HCT116 (cell line): ENCODE measurements at regions not wholly inside any gene's neighbourhood (a gene's known extent, or its start where the extent isn't known, plus 50 kb on each side); places are given as distances from the start of the nearest gene placed in this dataset.

Experiments
- ATAC-seq: fragments of 200-7000 bp; cut with Tn5 transposase; 2 replicates; pipeline ENCODE4 v1.9.1; 2020; ENCODE audit warnings: mild to moderate bottlenecking, moderate library complexity
- BruUV-seq: library from RNA; stranded (reverse); fragments of 400-500 nt; replicated peaks from 2 replicates; lab custom pipeline; 2021; lab: Mats Ljungman, UMichigan
- CTCF ChIA-PET: fragments of 300-600 bp; sonication (Branson Sonifier 250); formaldehyde crosslinking; loops from one replicate; lab custom pipeline; 2021; ENCODE audit warnings: antibody characterized with exemption; lab: Charles Lee
- POLR2A ChIA-PET: fragments of 300-600, 350-600 bp; sonication (Branson Sonifier 250); formaldehyde crosslinking; loops from one replicate; lab custom pipeline; 2021; ENCODE audit warnings: antibody characterized with exemption; lab: Charles Lee
- RAD21 ChIA-PET, 2 experiments: fragments of 300-600 bp; sonication (Branson Sonifier 250); formaldehyde crosslinking; loops; one replicate each; lab custom pipeline; 2023; ENCODE audit warnings: low total read pairs in 2 of 2; ENCODE audit not compliant: uncharacterized antibody in 2 of 2, unreplicated experiment in 2 of 2, low non-redundant PET in 1 of 2; lab: Charles Lee
- DNase-seq: peaks from one replicate; pipeline ENCODE4 v3.0.0-alpha.2; 2010; ENCODE audit warnings: low read depth, low spot score
- H2AFZ ChIP-seq: fragments of 200-600 bp; shearing (Covaris generic), sonication (generic); 2 replicates; pipeline ENCODE4 v1.6.1; 2017; ENCODE audit warnings: low read depth, mixed run types, mixed read lengths, antibody characterized with exemption, low read length; ENCODE audit not compliant: poor library complexity, severe bottlenecking
- H3K27ac ChIP-seq: 2 replicates; pipeline ENCODE4 v1.5.1; 2012; ENCODE audit warnings: low read depth, low read length
- H3K27me3 ChIP-seq: fragments of 200-600 bp; sonication (generic); 2 replicates; pipeline ENCODE4 v1.6.1; 2016; ENCODE audit warnings: mixed run types, low read length, mixed read lengths; ENCODE audit not compliant: insufficient read depth
- H3K36me3 ChIP-seq, 2 experiments: fragments of 200-500 bp in 1 of 2; fragments of 200-600 bp in 1 of 2; sonication (Bioruptor generic) in 1 of 2; sonication (generic) in 1 of 2; 2 replicates each; pipeline versions ENCODE4 v1.5.1 to v1.6.1; 2014 to 2016; ENCODE audit warnings: low read length in 2 of 2, inconsistent platforms in 1 of 2, mixed read lengths in 1 of 2, mixed run types in 1 of 2; ENCODE audit not compliant: insufficient read depth in 2 of 2, control insufficient read depth in 1 of 2
- H3K4me1 ChIP-seq, 2 experiments: fragments of 200-600 bp in 1 of 2; sonication (generic) in 1 of 2; 2 replicates each; pipeline versions ENCODE4 v1.5.1 to v1.6.1; 2012 to 2017; ENCODE audit warnings: low read length in 2 of 2, inconsistent platforms in 1 of 2, mild to moderate bottlenecking in 1 of 2, mixed read lengths in 1 of 2, mixed run types in 1 of 2, moderate library complexity in 1 of 2; ENCODE audit not compliant: insufficient read depth in 2 of 2, control insufficient read depth in 1 of 2
- H3K4me2 ChIP-seq: fragments of 200-600 bp; sonication (generic); 2 replicates; pipeline ENCODE4 v1.6.1; 2017; ENCODE audit warnings: mixed run types, low read length, mixed read lengths
- H3K4me3 ChIP-seq, 2 experiments: fragments of 200-600 bp in 1 of 2; sonication (generic) in 1 of 2; replicated peaks in 1 of 2; 2 replicates each; pipeline ENCODE4 v1.5.1; 2011 to 2016; ENCODE audit warnings: low read length in 2 of 2, control low read depth in 1 of 2, low read depth in 1 of 2, mild to moderate bottlenecking in 1 of 2, mixed read lengths in 1 of 2, mixed run types in 1 of 2
- H3K79me2 ChIP-seq: fragments of 200-600 bp; sonication (generic); 2 replicates; pipeline ENCODE4 v1.6.1; 2017; ENCODE audit warnings: mild to moderate bottlenecking, mixed run types, low read length, moderate library complexity, mixed read lengths; ENCODE audit not compliant: insufficient read depth
- H3K9ac ChIP-seq: fragments of 200-600 bp; sonication (generic); 2 replicates; pipeline ENCODE4 v1.6.1; 2016; ENCODE audit warnings: low read length, mixed read lengths
- H3K9me2 ChIP-seq: fragments of 200-600 bp; sonication (generic), shearing (Covaris generic); 2 replicates; pipeline ENCODE4 v1.6.1; 2017; ENCODE audit warnings: mixed run types, mild to moderate bottlenecking, moderate library complexity; ENCODE audit not compliant: insufficient read depth
- H3K9me3 ChIP-seq, 2 experiments: fragments of 200-500 bp in 1 of 2; fragments of 200-600 bp in 1 of 2; sonication (Bioruptor generic) in 1 of 2; sonication (generic) in 1 of 2; 2 replicates each; pipeline ENCODE4 v1.6.1; 2014 to 2017; ENCODE audit warnings: low read length in 2 of 2, mixed read lengths in 2 of 2, inconsistent platforms in 1 of 2, low read depth in 1 of 2, mild to moderate bottlenecking in 1 of 2, mixed run types in 1 of 2, moderate library complexity in 1 of 2; ENCODE audit not compliant: control insufficient read depth in 1 of 2, insufficient read depth in 1 of 2
- H4K20me1 ChIP-seq: fragments of 200-600 bp; sonication (generic), shearing (Covaris generic); 2 replicates; pipeline ENCODE4 v1.6.1; 2017; ENCODE audit warnings: mixed run types, mild to moderate bottlenecking, moderate library complexity; ENCODE audit not compliant: insufficient read depth
- CEBPB ChIP-seq: IDR thresholded peaks from 2 replicates; pipeline ENCODE4 v1.6.1; 2012; ENCODE audit warnings: low read depth
- EGR1 ChIP-seq: IDR thresholded peaks from 2 replicates; pipeline ENCODE4 v1.6.1; 2012; ENCODE audit warnings: low read depth
- ELF1 ChIP-seq: IDR thresholded peaks from 2 replicates; pipeline ENCODE4 v1.6.1; 2012; ENCODE audit warnings: low read depth, borderline replicate concordance
- EZH2 ChIP-seq: fragments of 200-600 bp; sonication (generic); IDR thresholded peaks from 2 replicates; pipeline ENCODE4 v1.6.1; 2017; ENCODE audit warnings: antibody characterized with exemption, mixed run types
- EZH2phosphoT487 ChIP-seq: fragments of 200-600 bp; IDR thresholded peaks from 2 replicates; pipeline ENCODE4 v1.6.1; 2018; ENCODE audit warnings: antibody characterized with exemption, borderline replicate concordance
- FOSL1 ChIP-seq: IDR thresholded peaks from 2 replicates; pipeline ENCODE4 v1.6.1; 2012; ENCODE audit warnings: low read depth
- JUND ChIP-seq: IDR thresholded peaks from 2 replicates; pipeline ENCODE4 v1.6.1; 2012
- POLR2A ChIP-seq: IDR thresholded peaks from 2 replicates; pipeline ENCODE4 v1.7.0; 2011; ENCODE audit warnings: borderline replicate concordance; ENCODE audit not compliant: insufficient read depth, insufficient read length; ENCODE audit errors: extremely low read depth
- RAD21 ChIP-seq: IDR thresholded peaks from 2 replicates; pipeline ENCODE4 v1.6.1; 2012; ENCODE audit warnings: low read depth, mild to moderate bottlenecking
- SIN3A ChIP-seq: IDR thresholded peaks from 2 replicates; pipeline ENCODE4 v1.6.1; 2012; ENCODE audit warnings: low read depth
- SRF ChIP-seq: IDR thresholded peaks from 2 replicates; pipeline ENCODE4 v1.6.1; 2012; ENCODE audit warnings: low read depth
- TCF7L2 ChIP-seq: IDR thresholded peaks from 2 replicates; pipeline ENCODE4 v1.7.0; 2011; ENCODE audit warnings: borderline replicate concordance, inconsistent platforms; ENCODE audit not compliant: insufficient read depth, insufficient read length; ENCODE audit errors: extremely low read depth
- ZFX ChIP-seq: fragments of 450-650 bp; IDR thresholded peaks from 2 replicates; pipeline ENCODE4 v1.6.1; 2017
- ZNF274 ChIP-seq: fragments of 200-500 bp; sonication (Bioruptor generic); IDR thresholded peaks from 2 replicates; pipeline ENCODE4 v1.6.1; 2014; ENCODE audit warnings: mild to moderate bottlenecking, low read depth, low read length, inconsistent platforms
- intact Hi-C: fragments of 100-400 bp; cut with micrococcal nuclease; formaldehyde crosslinking; loops from 2 replicates; pipeline ENCODE4 v1.10.0; 2022
- TF ChIP-seq, protein P1 (sequence below): IDR thresholded peaks from 2 replicates; pipeline ENCODE4 v1.6.1; 2011; ENCODE audit warnings: mild to moderate bottlenecking, low read length, moderate library complexity; ENCODE audit not compliant: insufficient replicate concordance; ENCODE audit errors: extremely low read depth
- TF ChIP-seq, protein P2 (sequence below): IDR thresholded peaks from 2 replicates; pipeline ENCODE4 v1.6.1; 2012; ENCODE audit warnings: low read depth
- TF ChIP-seq, protein P3 (sequence below), 3 experiments: fragments of 200-600 bp in 1 of 3; sonication (generic) in 1 of 3; IDR thresholded peaks in 2 of 3; conservative IDR thresholded peaks in 1 of 3; 2 replicates each; pipeline ENCODE4 v1.5.1; 2012 to 2017; ENCODE audit warnings: low read depth in 2 of 3, low read length in 2 of 3, antibody characterized with exemption in 1 of 3, borderline replicate concordance in 1 of 3, control low read depth in 1 of 3, mild to moderate bottlenecking in 1 of 3, mixed read lengths in 1 of 3, mixed run types in 1 of 3, moderate library complexity in 1 of 3; ENCODE audit not compliant: insufficient read depth in 1 of 3
- TF ChIP-seq, protein P4 (sequence below): IDR thresholded peaks from 2 replicates; pipeline ENCODE4 v1.6.1; 2012

- H3K27me3 ChIP-seq: no peaks in the 10 kb centered on the region
- TF ChIP-seq JUND (no peak), ZFX (no peak), ZNF274 (no peak), ELF1 (no peak), EGR1 (no peak), EZH2phosphoT487 (no peak), SRF (no peak), SIN3A (no peak), TCF7L2 (no peak), EZH2 (no peak), FOSL1 (no peak), CEBPB (no peak), POLR2A (no peak), RAD21 (no peak)
- TF ChIP-seq, protein P1, sequence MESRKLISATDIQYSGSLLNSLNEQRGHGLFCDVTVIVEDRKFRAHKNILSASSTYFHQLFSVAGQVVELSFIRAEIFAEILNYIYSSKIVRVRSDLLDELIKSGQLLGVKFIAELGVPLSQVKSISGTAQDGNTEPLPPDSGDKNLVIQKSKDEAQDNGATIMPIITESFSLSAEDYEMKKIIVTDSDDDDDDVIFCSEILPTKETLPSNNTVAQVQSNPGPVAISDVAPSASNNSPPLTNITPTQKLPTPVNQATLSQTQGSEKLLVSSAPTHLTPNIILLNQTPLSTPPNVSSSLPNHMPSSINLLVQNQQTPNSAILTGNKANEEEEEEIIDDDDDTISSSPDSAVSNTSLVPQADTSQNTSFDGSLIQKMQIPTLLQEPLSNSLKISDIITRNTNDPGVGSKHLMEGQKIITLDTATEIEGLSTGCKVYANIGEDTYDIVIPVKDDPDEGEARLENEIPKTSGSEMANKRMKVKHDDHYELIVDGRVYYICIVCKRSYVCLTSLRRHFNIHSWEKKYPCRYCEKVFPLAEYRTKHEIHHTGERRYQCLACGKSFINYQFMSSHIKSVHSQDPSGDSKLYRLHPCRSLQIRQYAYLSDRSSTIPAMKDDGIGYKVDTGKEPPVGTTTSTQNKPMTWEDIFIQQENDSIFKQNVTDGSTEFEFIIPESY: no peak
- TF ChIP-seq, protein P2, sequence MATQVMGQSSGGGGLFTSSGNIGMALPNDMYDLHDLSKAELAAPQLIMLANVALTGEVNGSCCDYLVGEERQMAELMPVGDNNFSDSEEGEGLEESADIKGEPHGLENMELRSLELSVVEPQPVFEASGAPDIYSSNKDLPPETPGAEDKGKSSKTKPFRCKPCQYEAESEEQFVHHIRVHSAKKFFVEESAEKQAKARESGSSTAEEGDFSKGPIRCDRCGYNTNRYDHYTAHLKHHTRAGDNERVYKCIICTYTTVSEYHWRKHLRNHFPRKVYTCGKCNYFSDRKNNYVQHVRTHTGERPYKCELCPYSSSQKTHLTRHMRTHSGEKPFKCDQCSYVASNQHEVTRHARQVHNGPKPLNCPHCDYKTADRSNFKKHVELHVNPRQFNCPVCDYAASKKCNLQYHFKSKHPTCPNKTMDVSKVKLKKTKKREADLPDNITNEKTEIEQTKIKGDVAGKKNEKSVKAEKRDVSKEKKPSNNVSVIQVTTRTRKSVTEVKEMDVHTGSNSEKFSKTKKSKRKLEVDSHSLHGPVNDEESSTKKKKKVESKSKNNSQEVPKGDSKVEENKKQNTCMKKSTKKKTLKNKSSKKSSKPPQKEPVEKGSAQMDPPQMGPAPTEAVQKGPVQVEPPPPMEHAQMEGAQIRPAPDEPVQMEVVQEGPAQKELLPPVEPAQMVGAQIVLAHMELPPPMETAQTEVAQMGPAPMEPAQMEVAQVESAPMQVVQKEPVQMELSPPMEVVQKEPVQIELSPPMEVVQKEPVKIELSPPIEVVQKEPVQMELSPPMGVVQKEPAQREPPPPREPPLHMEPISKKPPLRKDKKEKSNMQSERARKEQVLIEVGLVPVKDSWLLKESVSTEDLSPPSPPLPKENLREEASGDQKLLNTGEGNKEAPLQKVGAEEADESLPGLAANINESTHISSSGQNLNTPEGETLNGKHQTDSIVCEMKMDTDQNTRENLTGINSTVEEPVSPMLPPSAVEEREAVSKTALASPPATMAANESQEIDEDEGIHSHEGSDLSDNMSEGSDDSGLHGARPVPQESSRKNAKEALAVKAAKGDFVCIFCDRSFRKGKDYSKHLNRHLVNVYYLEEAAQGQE: no peak
- TF ChIP-seq, protein P3, sequence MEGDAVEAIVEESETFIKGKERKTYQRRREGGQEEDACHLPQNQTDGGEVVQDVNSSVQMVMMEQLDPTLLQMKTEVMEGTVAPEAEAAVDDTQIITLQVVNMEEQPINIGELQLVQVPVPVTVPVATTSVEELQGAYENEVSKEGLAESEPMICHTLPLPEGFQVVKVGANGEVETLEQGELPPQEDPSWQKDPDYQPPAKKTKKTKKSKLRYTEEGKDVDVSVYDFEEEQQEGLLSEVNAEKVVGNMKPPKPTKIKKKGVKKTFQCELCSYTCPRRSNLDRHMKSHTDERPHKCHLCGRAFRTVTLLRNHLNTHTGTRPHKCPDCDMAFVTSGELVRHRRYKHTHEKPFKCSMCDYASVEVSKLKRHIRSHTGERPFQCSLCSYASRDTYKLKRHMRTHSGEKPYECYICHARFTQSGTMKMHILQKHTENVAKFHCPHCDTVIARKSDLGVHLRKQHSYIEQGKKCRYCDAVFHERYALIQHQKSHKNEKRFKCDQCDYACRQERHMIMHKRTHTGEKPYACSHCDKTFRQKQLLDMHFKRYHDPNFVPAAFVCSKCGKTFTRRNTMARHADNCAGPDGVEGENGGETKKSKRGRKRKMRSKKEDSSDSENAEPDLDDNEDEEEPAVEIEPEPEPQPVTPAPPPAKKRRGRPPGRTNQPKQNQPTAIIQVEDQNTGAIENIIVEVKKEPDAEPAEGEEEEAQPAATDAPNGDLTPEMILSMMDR (IDR thresholded peaks at IDR 0.05 in 2 of 3, conservative IDR thresholded peaks at IDR 0.05 in 1 of 3; ENCODE audit: borderline replicate concordance in 1 of 3, insufficient read depth in 1 of 3, low read depth in 2 of 3, low read length in 2 of 3): no peak
- TF ChIP-seq, protein P4, sequence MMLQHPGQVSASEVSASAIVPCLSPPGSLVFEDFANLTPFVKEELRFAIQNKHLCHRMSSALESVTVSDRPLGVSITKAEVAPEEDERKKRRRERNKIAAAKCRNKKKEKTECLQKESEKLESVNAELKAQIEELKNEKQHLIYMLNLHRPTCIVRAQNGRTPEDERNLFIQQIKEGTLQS: no peak
- no peaks in the 10 kb centered on the region for H3K36me3 ChIP-seq
- H3K9me2 ChIP-seq: no peaks in the 10 kb centered on the region
- CTCF ChIA-PET: no interaction called here
- H3K9me3 ChIP-seq: no peaks in the 10 kb centered on the region
- no peak overlapping the region for H3K4me3 ChIP-seq
- intact Hi-C loops: no loop called here
- no peak overlapping the region for H2AFZ ChIP-seq
- ATAC-seq (no peak), DNase-seq (no peak)
- no peak overlapping the region for H3K27ac ChIP-seq
- no peak overlapping the region for H3K4me2 ChIP-seq
- BruUV-seq: no TSS peak
- POLR2A ChIA-PET: no interaction called here
- no peaks in the 10 kb centered on the region for H4K20me1 ChIP-seq
- H3K4me1 ChIP-seq: no peaks in the 10 kb centered on the region
- H3K9ac ChIP-seq: no peak overlapping the region
- H3K79me2 ChIP-seq: no peaks in the 10 kb centered on the region
- RAD21 ChIA-PET: no interaction called here
Measured at GRCh38 chrX:5716666-5717065, 512.0 kb downstream of the NLGN4X start.
